ENCODE measurements at regions not wholly inside any gene's neighbourhood (a gene's known extent, or its start where the extent isn't known, plus 50 kb on each side); places are given as distances from the start of the nearest gene placed in this dataset.
A peak's percentile ranks its signal among the peaks of the same experiment; 100 is the strongest.
"Not testable (repeated sequence)": the region's sequence is repeated elsewhere in the genome, so short reads cannot be mapped to it uniquely, and the experiment has no call there.

- Histone ChIP-seq H3K9me3 (no peaks in the 10 kb centered on the region), H3K4me1 (no peaks in the 10 kb centered on the region), H3K4me3 (no peak overlapping the region), H3K27ac (no peak overlapping the region), H3K36me3 (no peaks in the 10 kb centered on the region), H3K27me3 (no peaks in the 10 kb centered on the region)
- no peak for DNase-seq (ENCODE audit: low spot score in 2 of 2)
- intact Hi-C loops (cut with DNase I; ENCODE audit: low total_unique reads) = no loop called here
- no peak for TF ChIP-seq POLR2A (IDR thresholded peaks at IDR 0.05)
- TF ChIP-seq CTCF (IDR thresholded peaks at IDR 0.05) = no peak
- TF ChIP-seq POLR2AphosphoS5 (IDR thresholded peaks at IDR 0.05) = no peak
Observed at GRCh38 chr7:25598765-25599164, 370.5 kb upstream of the NPVF start.

GRCh38 chr7:25600262-25600920, 372.1 kb upstream of the NPVF start:
- H3K27me3 ChIP-seq = no peaks in the 10 kb centered on the region
- H3K27ac ChIP-seq = no peak overlapping the region
- no peaks in the 10 kb centered on the region for H3K4me1 ChIP-seq
- TF ChIP-seq POLR2AphosphoS5 (IDR thresholded peaks at IDR 0.05) = no peak
- no peak for TF ChIP-seq POLR2A (IDR thresholded peaks at IDR 0.05)
- no peak for TF ChIP-seq CTCF (IDR thresholded peaks at IDR 0.05)
- no peaks in the 10 kb centered on the region for H3K36me3 ChIP-seq
- intact Hi-C loops (cut with DNase I; ENCODE audit: low total_unique reads) = no loop called here
- no peaks in the 10 kb centered on the region for H3K9me3 ChIP-seq
- DNase-seq (ENCODE audit: low spot score in 2 of 2) = no peak
- H3K4me3 ChIP-seq = no peak overlapping the region

GRCh38 chr7:25602730-25603426, 374.6 kb upstream of the NPVF start:
- H3K4me3 ChIP-seq = peak overlapping the region; percentile 18 to 62 (median 44)
- intact Hi-C loops (cut with DNase I; ENCODE audit: low total_unique reads); DNase-seq (ENCODE audit: low spot score in 2 of 2); H3K27me3 ChIP-seq; H3K9me3 ChIP-seq; H3K36me3 ChIP-seq; H3K4me1 ChIP-seq: not testable (repeated sequence)
- peak overlapping the region in 1 of 2 donors; percentile 19 for H3K27ac ChIP-seq

- H3K27me3 ChIP-seq; H3K9me3 ChIP-seq; H3K4me1 ChIP-seq; intact Hi-C loops (cut with DNase I; ENCODE audit: low total_unique reads); H3K36me3 ChIP-seq; DNase-seq (ENCODE audit: low spot score in 2 of 2): not testable (repeated sequence)
- Histone ChIP-seq H3K27ac (peak overlapping the region in 1 of 2 donors; percentile 19), H3K4me3 (peak overlapping the region; percentile 18 to 62 (median 44))
Observed at GRCh38 chr7:25603427-25603740, 375.1 kb upstream of the NPVF start.

GRCh38 chr7:25611196-25611595, 382.9 kb upstream of the NPVF start:
- intact Hi-C loops (cut with DNase I; ENCODE audit: low total_unique reads) = no loop called here
- TF ChIP-seq POLR2AphosphoS5 (IDR thresholded peaks at IDR 0.05) (no peak), POLR2A (IDR thresholded peaks at IDR 0.05) (no peak), CTCF (IDR thresholded peaks at IDR 0.05) (no peak)
- no peak for DNase-seq (ENCODE audit: low spot score in 2 of 2)
- H3K36me3 ChIP-seq = no peaks in the 10 kb centered on the region
- H3K27me3 ChIP-seq = no peaks in the 10 kb centered on the region
- H3K27ac ChIP-seq = no peak overlapping the region
- H3K4me3 ChIP-seq = no peak overlapping the region
- H3K4me1 ChIP-seq = no peaks in the 10 kb centered on the region
- peaks cover 8 to 11% of the 10 kb centered on the region in 2 donors for H3K9me3 ChIP-seq

GRCh38 chr7:25613912-25614311, 385.6 kb upstream of the NPVF start:
- H3K4me3 ChIP-seq = no peak overlapping the region
- DNase-seq (ENCODE audit: low spot score in 2 of 2) = no peak
- TF ChIP-seq CTCF (IDR thresholded peaks at IDR 0.05) = no peak
- TF ChIP-seq POLR2A (IDR thresholded peaks at IDR 0.05) = no peak
- no peak for TF ChIP-seq POLR2AphosphoS5 (IDR thresholded peaks at IDR 0.05)
- no peaks in the 10 kb centered on the region for H3K36me3 ChIP-seq
- intact Hi-C loops (cut with DNase I; ENCODE audit: low total_unique reads) = no loop called here
- H3K27ac ChIP-seq = no peak overlapping the region
- no peaks in the 10 kb centered on the region for H3K27me3 ChIP-seq
- H3K9me3 ChIP-seq = peaks cover 8 to 11% of the 10 kb centered on the region in 2 donors
- no peaks in the 10 kb centered on the region for H3K4me1 ChIP-seq

All from breast epithelium (tissue), 4 donors.